ENCODE measurements at regions not wholly inside any gene's neighbourhood (a gene's known extent, or its start where the extent isn't known, plus 50 kb on each side); places are given as distances from the start of the nearest gene placed in this dataset.

DNA sequence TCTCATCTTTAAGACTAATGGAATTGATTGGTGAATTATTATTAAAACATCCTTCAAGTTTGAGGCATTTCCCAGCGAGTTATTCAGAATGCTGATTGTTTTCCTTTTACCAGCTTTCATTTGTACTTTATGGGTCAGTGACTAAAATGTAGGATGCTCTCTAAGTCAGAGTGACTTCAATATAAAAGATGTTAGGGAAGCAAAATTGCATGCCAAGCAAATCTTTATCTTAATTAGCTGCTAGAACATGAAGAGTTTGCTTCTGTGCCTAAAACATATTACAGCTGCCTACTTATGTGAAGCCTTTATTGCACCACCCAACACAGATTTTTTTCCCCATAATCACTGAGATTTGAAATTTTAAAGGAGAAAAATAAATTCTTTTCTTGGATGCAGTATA is 79.8 kb upstream of the CYYR1 start:
- Histone ChIP-seq H3K36me3 (ENCODE audit: control insufficient read depth, insufficient read depth, low read length) (no peaks in the 10 kb centered on the region), H3K4me3 (ENCODE audit: low read depth, low read length) (no peak overlapping the region), H3K9me3 (ENCODE audit: control insufficient read depth, insufficient read depth, low read depth, low read length) (no peaks in the 10 kb centered on the region)

DNA sequence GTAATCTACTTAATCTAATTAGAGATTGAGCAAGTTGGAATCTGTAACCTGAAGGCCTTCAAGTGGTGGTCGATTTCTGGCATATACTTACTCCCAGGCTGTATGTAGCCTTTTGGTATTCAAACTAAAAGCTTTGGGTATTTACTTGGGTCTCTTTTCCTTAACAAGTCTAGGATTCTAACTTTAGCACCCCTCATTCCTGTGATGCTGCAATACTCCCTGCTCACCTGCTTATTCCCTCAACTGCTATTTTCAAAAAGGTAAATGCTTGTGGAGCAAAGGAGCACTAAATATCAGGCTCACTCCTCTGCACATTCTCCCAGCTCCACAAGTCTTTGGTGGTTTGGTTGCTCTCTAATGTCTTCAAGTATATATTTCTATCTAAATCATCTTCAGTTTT is 68.0 kb upstream of the CYYR1 start:
- no peak overlapping the region for H3K9ac ChIP-seq (ENCODE audit: low read length)
- no peak overlapping the region for H3K27ac ChIP-seq (ENCODE audit: low read depth, low read length)
- no peaks in the 10 kb centered on the region for H3K4me1 ChIP-seq (ENCODE audit: control insufficient read depth, insufficient read depth, low read length)
- no peaks in the 10 kb centered on the region for H3K27me3 ChIP-seq (ENCODE audit: control insufficient read depth, insufficient read depth, low read length)
- H3K9me3 ChIP-seq (ENCODE audit: control insufficient read depth, insufficient read depth, low read depth, low read length) = peaks cover 4% of the 10 kb centered on the region; the same call in 1 of the 2 replicates
- no peaks in the 10 kb centered on the region for H3K36me3 ChIP-seq (ENCODE audit: control insufficient read depth, insufficient read depth, low read length)
- H3K4me3 ChIP-seq (ENCODE audit: low read depth, low read length) = no peak overlapping the region

More for the DNA sequence above, 79.8 kb upstream of the CYYR1 start:
- Histone ChIP-seq H3K27me3 (ENCODE audit: control insufficient read depth, insufficient read depth, low read length) (no peaks in the 10 kb centered on the region), H3K9ac (ENCODE audit: low read length) (no peak overlapping the region), H3K27ac (ENCODE audit: low read depth, low read length) (no peak overlapping the region), H3K4me1 (ENCODE audit: control insufficient read depth, insufficient read depth, low read length) (no peaks in the 10 kb centered on the region)

DNA sequence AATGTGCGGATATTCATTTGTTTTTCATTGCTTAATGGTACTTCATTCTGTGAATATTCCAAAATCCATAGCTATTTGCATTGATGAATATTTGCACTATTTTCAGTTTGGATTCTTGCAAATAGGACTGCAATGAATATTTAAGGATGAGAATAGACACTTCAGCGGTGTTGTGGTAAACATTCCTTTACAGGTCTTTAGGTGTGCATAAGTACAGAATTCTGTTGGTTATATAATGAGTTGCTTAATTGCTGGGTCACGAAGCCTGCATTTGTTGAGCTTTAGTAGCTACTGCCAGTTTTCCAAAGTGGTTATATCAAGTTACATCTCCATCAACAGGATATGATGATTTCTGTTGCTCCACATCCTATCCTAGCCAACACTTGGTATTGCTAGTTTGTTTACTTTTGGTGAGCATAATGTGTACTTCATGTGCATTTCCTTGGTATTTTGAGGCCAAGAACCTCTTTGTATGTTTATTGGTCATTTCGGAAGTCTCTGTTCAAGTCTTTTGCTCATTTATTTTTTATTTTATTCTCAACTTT is 64.2 kb upstream of the CYYR1 start:
- Histone ChIP-seq H3K27ac (ENCODE audit: low read depth, low read length) (no peak overlapping the region), H3K4me1 (ENCODE audit: control insufficient read depth, insufficient read depth, low read length) (no peaks in the 10 kb centered on the region), H3K27me3 (ENCODE audit: control insufficient read depth, insufficient read depth, low read length) (no peaks in the 10 kb centered on the region), H3K36me3 (ENCODE audit: control insufficient read depth, insufficient read depth, low read length) (no peaks in the 10 kb centered on the region), H3K9me3 (ENCODE audit: control insufficient read depth, insufficient read depth, low read depth, low read length) (peaks cover 4% of the 10 kb centered on the region; the same call in 1 of the 2 replicates), H3K4me3 (ENCODE audit: low read depth, low read length) (no peak overlapping the region), H3K9ac (ENCODE audit: low read length) (no peak overlapping the region)

DNA sequence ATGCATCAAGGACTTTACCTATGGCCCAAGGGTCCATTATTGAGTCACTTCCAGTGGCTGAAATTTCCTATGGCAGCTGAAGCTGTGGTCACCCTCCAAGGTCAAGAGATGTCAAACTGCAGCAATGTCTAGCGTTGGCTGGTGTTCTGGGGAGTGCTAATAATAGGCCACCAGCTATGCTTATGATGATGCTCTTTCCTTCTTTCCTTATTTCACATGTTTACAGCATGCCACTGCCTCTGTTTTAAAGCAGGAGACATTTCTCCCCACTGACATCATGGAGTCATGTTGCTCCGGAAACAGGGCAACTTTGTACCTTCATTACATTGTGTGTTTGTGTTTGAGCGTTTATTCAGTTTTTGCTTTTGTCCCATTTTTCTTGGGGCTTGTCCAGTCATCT is 62.6 kb upstream of the CYYR1 start:
- Histone ChIP-seq H3K4me1 (ENCODE audit: control insufficient read depth, insufficient read depth, low read length) (no peaks in the 10 kb centered on the region), H3K27ac (ENCODE audit: low read depth, low read length) (no peak overlapping the region), H3K36me3 (ENCODE audit: control insufficient read depth, insufficient read depth, low read length) (no peaks in the 10 kb centered on the region), H3K27me3 (ENCODE audit: control insufficient read depth, insufficient read depth, low read length) (no peaks in the 10 kb centered on the region), H3K9me3 (ENCODE audit: control insufficient read depth, insufficient read depth, low read depth, low read length) (peaks cover 4% of the 10 kb centered on the region; the same call in 1 of the 2 replicates), H3K4me3 (ENCODE audit: low read depth, low read length) (no peak overlapping the region), H3K9ac (ENCODE audit: low read length) (no peak overlapping the region)

DNA sequence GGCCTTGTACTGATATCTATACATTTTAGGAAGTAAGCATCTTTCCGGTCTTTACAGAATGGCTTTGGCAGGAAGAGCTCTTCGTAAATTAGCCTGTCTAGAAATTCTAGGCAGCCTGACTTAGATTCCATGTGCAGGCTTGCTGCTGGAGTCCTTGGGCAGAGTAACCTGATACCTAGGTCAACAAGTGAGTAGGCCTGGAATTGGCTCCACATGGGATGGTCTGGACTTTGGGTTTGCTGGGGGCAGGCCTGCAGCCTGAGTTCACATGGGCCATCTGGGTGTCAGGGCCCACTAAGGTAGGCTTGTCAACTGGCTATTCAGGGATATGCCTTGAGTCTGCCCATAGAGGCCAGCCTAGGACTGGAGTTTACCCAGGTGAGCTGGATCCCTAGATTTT is 59.6 kb upstream of the CYYR1 start:
- Histone ChIP-seq H3K9me3 (ENCODE audit: control insufficient read depth, insufficient read depth, low read depth, low read length) (no peaks in the 10 kb centered on the region), H3K4me3 (ENCODE audit: low read depth, low read length) (no peak overlapping the region), H3K27ac (ENCODE audit: low read depth, low read length) (no peak overlapping the region), H3K27me3 (ENCODE audit: control insufficient read depth, insufficient read depth, low read length) (no peaks in the 10 kb centered on the region), H3K4me1 (ENCODE audit: control insufficient read depth, insufficient read depth, low read length) (no peaks in the 10 kb centered on the region), H3K9ac (ENCODE audit: low read length) (no peak overlapping the region), H3K36me3 (ENCODE audit: control insufficient read depth, insufficient read depth, low read length) (no peaks in the 10 kb centered on the region)

DNA sequence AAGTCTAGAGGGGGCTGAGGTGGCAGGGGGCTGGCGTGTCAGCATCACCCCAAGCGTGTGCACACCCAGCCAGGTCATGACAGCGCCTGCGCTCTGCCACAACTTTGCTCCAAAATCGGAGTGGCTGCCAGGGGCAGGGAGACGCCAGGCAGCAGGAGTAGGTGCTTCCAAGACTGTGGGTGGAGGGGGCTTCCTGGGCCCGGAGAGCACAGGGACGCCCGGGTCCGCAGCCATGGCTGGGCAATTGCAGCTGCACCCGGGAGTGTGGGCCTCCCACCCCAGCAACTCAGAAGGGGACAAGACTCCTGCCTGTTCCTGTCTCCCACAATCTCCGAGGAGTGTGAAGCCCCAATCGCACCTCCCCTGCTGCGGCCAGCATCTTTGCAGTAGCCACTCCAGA is 53.1 kb upstream of the CYYR1 start:
- no peaks in the 10 kb centered on the region for H3K27me3 ChIP-seq (ENCODE audit: control insufficient read depth, insufficient read depth, low read length)
- H3K9me3 ChIP-seq (ENCODE audit: control insufficient read depth, insufficient read depth, low read depth, low read length) = no peaks in the 10 kb centered on the region
- no peak overlapping the region for H3K9ac ChIP-seq (ENCODE audit: low read length)
- no peak overlapping the region for H3K27ac ChIP-seq (ENCODE audit: low read depth, low read length)
- no peaks in the 10 kb centered on the region for H3K4me1 ChIP-seq (ENCODE audit: control insufficient read depth, insufficient read depth, low read length)
- H3K36me3 ChIP-seq (ENCODE audit: control insufficient read depth, insufficient read depth, low read length) = no peaks in the 10 kb centered on the region
- no peak overlapping the region for H3K4me3 ChIP-seq (ENCODE audit: low read depth, low read length)

DNA sequence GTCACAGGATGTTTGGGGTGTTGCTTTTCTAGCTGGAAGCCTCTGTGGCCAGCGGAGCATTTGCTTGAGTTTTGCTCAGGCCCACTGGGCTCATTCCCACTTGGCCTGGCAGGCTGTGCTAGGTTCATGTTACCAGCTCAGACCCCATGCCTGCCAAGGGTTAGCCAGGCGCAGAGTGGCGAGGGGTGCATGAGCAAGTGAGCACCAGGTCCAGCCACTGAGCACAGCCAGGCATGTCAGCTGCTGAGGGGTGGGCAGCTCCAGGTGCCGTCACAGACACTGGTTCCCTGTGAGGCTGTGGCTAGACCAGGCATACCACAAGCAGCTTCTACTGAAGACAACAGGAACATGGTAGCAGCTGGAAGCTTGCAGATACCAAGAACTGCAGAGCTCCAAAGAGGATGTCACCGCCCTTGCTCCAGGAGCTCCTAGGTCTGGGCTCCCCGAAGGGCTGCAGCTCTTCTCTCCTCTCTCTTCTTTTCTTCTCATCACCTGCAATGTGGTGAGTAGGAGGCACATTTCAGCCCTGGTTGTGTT is 52.0 kb upstream of the CYYR1 start:
- Histone ChIP-seq H3K27ac (ENCODE audit: low read depth, low read length) (no peak overlapping the region), H3K4me1 (ENCODE audit: control insufficient read depth, insufficient read depth, low read length) (no peaks in the 10 kb centered on the region), H3K36me3 (ENCODE audit: control insufficient read depth, insufficient read depth, low read length) (no peaks in the 10 kb centered on the region), H3K27me3 (ENCODE audit: control insufficient read depth, insufficient read depth, low read length) (no peaks in the 10 kb centered on the region), H3K9ac (ENCODE audit: low read length) (no peak overlapping the region), H3K4me3 (ENCODE audit: low read depth, low read length) (no peak overlapping the region), H3K9me3 (ENCODE audit: control insufficient read depth, insufficient read depth, low read depth, low read length) (no peaks in the 10 kb centered on the region)
